ENCODE measurements at regions not wholly inside any gene's neighbourhood (a gene's known extent, or its start where the extent isn't known, plus 50 kb on each side); places are given as distances from the start of the nearest gene placed in this dataset.

- DNase-seq (ENCODE audit: low read depth in 3 of 3, low spot score in 1 of 3): no peak
Observed at GRCh38 chr7:3193379-3194120, 107.5 kb upstream of the SDK1 start.

GRCh38 chr7:3194501-3195141 lies 106.4 kb upstream of the SDK1 start:
- no peak for DNase-seq (ENCODE audit: low read depth in 3 of 3, low spot score in 1 of 3)

- DNase-seq (ENCODE audit: low read depth in 3 of 3, low spot score in 1 of 3): no peak
Observed at GRCh38 chr7:3195160-3195559, 105.9 kb upstream of the SDK1 start.

- DNase-seq (ENCODE audit: low read depth in 3 of 3, low spot score in 1 of 3): no peak
Observed at GRCh38 chr7:3196629-3197400, 104.2 kb upstream of the SDK1 start.

GRCh38 chr7:3197567-3198213 lies 103.4 kb upstream of the SDK1 start:
- DNase-seq (ENCODE audit: low read depth in 3 of 3, low spot score in 1 of 3): no peak

GRCh38 chr7:3198316-3198715 lies 102.7 kb upstream of the SDK1 start:
- no peak for DNase-seq (ENCODE audit: low read depth in 3 of 3, low spot score in 1 of 3)

GRCh38 chr7:3200504-3200903 lies 100.5 kb upstream of the SDK1 start:
- no peak for DNase-seq (ENCODE audit: low read depth in 3 of 3, low spot score in 1 of 3)

- no peak for DNase-seq (ENCODE audit: low read depth in 3 of 3, low spot score in 1 of 3)
Observed at GRCh38 chr7:3201306-3201705, 99.7 kb upstream of the SDK1 start.

GRCh38 chr7:3201937-3202710 lies 98.9 kb upstream of the SDK1 start:
- DNase-seq (ENCODE audit: low read depth in 3 of 3, low spot score in 1 of 3): no peak

- no peak for DNase-seq (ENCODE audit: low read depth in 3 of 3, low spot score in 1 of 3)
Observed at GRCh38 chr7:3204526-3204925, 96.5 kb upstream of the SDK1 start.

- no peak for DNase-seq (ENCODE audit: low read depth in 3 of 3, low spot score in 1 of 3)
Observed at GRCh38 chr7:3206101-3206500, 95.0 kb upstream of the SDK1 start.

- no peak for DNase-seq (ENCODE audit: low read depth in 3 of 3, low spot score in 1 of 3)
Observed at GRCh38 chr7:3206771-3207191, 94.3 kb upstream of the SDK1 start.

- DNase-seq (ENCODE audit: low read depth in 3 of 3, low spot score in 1 of 3): no peak
Observed at GRCh38 chr7:3207387-3207902, 93.6 kb upstream of the SDK1 start.

- DNase-seq (ENCODE audit: low read depth in 3 of 3, low spot score in 1 of 3): no peak
Observed at GRCh38 chr7:3210531-3210930, 90.5 kb upstream of the SDK1 start.

- no peak for DNase-seq (ENCODE audit: low read depth in 3 of 3, low spot score in 1 of 3)
Observed at GRCh38 chr7:3214090-3214413, 87.0 kb upstream of the SDK1 start.

- no peak for DNase-seq (ENCODE audit: low read depth in 3 of 3, low spot score in 1 of 3)
Observed at GRCh38 chr7:3215624-3216585, 85.1 kb upstream of the SDK1 start.

- no peak for DNase-seq (ENCODE audit: low read depth in 3 of 3, low spot score in 1 of 3)
Observed at GRCh38 chr7:3217166-3217565, 83.9 kb upstream of the SDK1 start.

GRCh38 chr7:3218411-3219225 lies 82.4 kb upstream of the SDK1 start:
- DNase-seq (ENCODE audit: low read depth in 3 of 3, low spot score in 1 of 3): no peak

Data from stimulated activated CD4-positive, alpha-beta T cell treated with anti-CD3 and anti-CD28 coated beads, TNF-alpha, amount 100 ng/mL, for 1 hour (primary cell).